Lower leg skin (tissue), 3 donors: ENCODE measurements at regions not wholly inside any gene's neighbourhood (a gene's known extent, or its start where the extent isn't known, plus 50 kb on each side); places are given as distances from the start of the nearest gene placed in this dataset.

ENCODE experiments used
- POLR2A ChIP-seq, 2 donors: fragments of 450-650 bp; IDR thresholded peaks; one replicate each; pipeline ENCODE4 v1.6.1; 2016 to 2017; ENCODE audit warnings: antibody characterized with exemption in 2 of 2, mild to moderate bottlenecking in 1 of 2, moderate library complexity in 1 of 2
- TF ChIP-seq, protein P1 (sequence below), 3 donors: fragments of 450-650 bp; IDR thresholded peaks; one replicate each; pipeline ENCODE4 v1.5.1; 2016; ENCODE audit warnings: antibody characterized with exemption in 3 of 3, mild to moderate bottlenecking in 3 of 3, moderate library complexity in 2 of 3

DNA sequence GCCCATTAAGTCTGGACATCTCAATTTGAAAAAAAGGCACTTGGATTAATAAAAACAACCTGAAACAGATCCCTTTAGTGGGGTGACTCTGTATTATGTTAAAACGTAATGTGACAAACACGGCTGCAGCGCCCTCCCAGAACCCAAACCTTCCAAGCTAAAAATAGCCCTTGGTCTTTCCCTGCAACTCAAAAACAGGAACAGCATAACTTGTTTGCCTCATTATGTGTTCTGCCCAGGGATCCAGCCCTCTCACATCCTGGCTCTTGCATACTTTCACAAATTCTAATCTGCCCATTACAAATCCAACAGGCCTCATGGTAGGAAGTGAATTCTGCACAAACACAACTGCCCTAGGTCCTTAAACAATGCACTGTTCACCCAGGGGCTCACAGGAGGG lies 94.7 kb upstream of the GADD45A start:
- TF ChIP-seq POLR2A (IDR thresholded peaks at IDR 0.05) = no peak
- TF ChIP-seq, protein P1, sequence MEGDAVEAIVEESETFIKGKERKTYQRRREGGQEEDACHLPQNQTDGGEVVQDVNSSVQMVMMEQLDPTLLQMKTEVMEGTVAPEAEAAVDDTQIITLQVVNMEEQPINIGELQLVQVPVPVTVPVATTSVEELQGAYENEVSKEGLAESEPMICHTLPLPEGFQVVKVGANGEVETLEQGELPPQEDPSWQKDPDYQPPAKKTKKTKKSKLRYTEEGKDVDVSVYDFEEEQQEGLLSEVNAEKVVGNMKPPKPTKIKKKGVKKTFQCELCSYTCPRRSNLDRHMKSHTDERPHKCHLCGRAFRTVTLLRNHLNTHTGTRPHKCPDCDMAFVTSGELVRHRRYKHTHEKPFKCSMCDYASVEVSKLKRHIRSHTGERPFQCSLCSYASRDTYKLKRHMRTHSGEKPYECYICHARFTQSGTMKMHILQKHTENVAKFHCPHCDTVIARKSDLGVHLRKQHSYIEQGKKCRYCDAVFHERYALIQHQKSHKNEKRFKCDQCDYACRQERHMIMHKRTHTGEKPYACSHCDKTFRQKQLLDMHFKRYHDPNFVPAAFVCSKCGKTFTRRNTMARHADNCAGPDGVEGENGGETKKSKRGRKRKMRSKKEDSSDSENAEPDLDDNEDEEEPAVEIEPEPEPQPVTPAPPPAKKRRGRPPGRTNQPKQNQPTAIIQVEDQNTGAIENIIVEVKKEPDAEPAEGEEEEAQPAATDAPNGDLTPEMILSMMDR (IDR thresholded peaks at IDR 0.05) = no peak
